H9 (cell line): ENCODE measurements at regions not wholly inside any gene's neighbourhood (a gene's known extent, or its start where the extent isn't known, plus 50 kb on each side); places are given as distances from the start of the nearest gene placed in this dataset.

Source experiments
- DNase-seq: peaks from one replicate; pipeline ENCODE4 v3.0.0-alpha.2; 2017
- H2AFZ ChIP-seq: one replicate; pipeline ENCODE4 v1.6.1; 2013; ENCODE audit warnings: mild to moderate bottlenecking, low read length, control low read depth, moderate library complexity
- H2AK5ac ChIP-seq: 2 replicates; pipeline ENCODE4 v1.6.1; 2013; ENCODE audit warnings: low read length, control low read depth, mixed read lengths; ENCODE audit not compliant: insufficient read length
- H2BK120ac ChIP-seq: one replicate; pipeline ENCODE4 v1.6.1; 2013; ENCODE audit warnings: low read depth, mild to moderate bottlenecking, low read length, control low read depth, inconsistent platforms; ENCODE audit not compliant: poor library complexity, severe bottlenecking
- H2BK12ac ChIP-seq: 2 replicates; pipeline ENCODE4 v1.6.1; 2013; ENCODE audit warnings: low read length, control low read depth, mixed read lengths, low read depth; ENCODE audit not compliant: insufficient read length
- H2BK15ac ChIP-seq: 2 replicates; pipeline ENCODE4 v1.6.1; 2013; ENCODE audit warnings: low read depth, low read length, control low read depth
- H2BK20ac ChIP-seq: one replicate; pipeline ENCODE4 v1.6.1; 2013; ENCODE audit warnings: low read depth, mild to moderate bottlenecking, low read length, control low read depth, inconsistent platforms; ENCODE audit not compliant: poor library complexity, severe bottlenecking
- H2BK5ac ChIP-seq: 2 replicates; pipeline ENCODE4 v1.6.1; 2013; ENCODE audit warnings: low read length, control low read depth, mixed read lengths; ENCODE audit not compliant: insufficient read length
- H3K14ac ChIP-seq: 2 replicates; pipeline ENCODE4 v1.6.1; 2013; ENCODE audit warnings: low read length, control low read depth; ENCODE audit not compliant: insufficient read depth
- H3K18ac ChIP-seq: 2 replicates; pipeline ENCODE4 v1.6.1; 2013; ENCODE audit warnings: low read depth, mild to moderate bottlenecking, mixed read lengths, low read length, control low read depth; ENCODE audit not compliant: insufficient read length
- H3K23ac ChIP-seq: 2 replicates; pipeline ENCODE4 v1.6.1; 2013; ENCODE audit warnings: low read length, control low read depth, mixed read lengths, low read depth; ENCODE audit not compliant: insufficient read length
- H3K23me2 ChIP-seq: 2 replicates; pipeline ENCODE4 v1.6.1; 2013; ENCODE audit warnings: low read depth, mild to moderate bottlenecking, mixed read lengths, low read length, control low read depth; ENCODE audit not compliant: insufficient read length, poor library complexity, severe bottlenecking
- H3K27ac ChIP-seq: 2 replicates; pipeline ENCODE4 v1.5.1; 2013; ENCODE audit warnings: low read length, control low read depth, mixed read lengths, low read depth; ENCODE audit not compliant: insufficient read length
- H3K27me3 ChIP-seq: 2 replicates; pipeline ENCODE4 v1.6.1; 2013; ENCODE audit warnings: low read length, control low read depth, inconsistent platforms; ENCODE audit not compliant: insufficient read depth
- H3K4ac ChIP-seq: 2 replicates; pipeline ENCODE4 v1.6.1; 2013; ENCODE audit warnings: low read depth, mild to moderate bottlenecking, control low read depth, inconsistent platforms, low read length, moderate library complexity
- H3K4me1 ChIP-seq: 2 replicates; pipeline ENCODE4 v1.6.1; 2013; ENCODE audit warnings: low read length, control low read depth, inconsistent platforms; ENCODE audit not compliant: insufficient read depth
- H3K4me2 ChIP-seq: 2 replicates; pipeline ENCODE4 v1.6.1; 2013; ENCODE audit warnings: low read length, control low read depth, mixed read lengths; ENCODE audit not compliant: insufficient read length, insufficient read depth
- H3K56ac ChIP-seq: 2 replicates; pipeline ENCODE4 v1.6.1; 2013; ENCODE audit warnings: low read depth, mild to moderate bottlenecking, mixed read lengths, low read length, control low read depth; ENCODE audit not compliant: insufficient read length
- H3K79me1 ChIP-seq: 2 replicates; pipeline ENCODE4 v1.6.1; 2013; ENCODE audit warnings: low read depth, mild to moderate bottlenecking, moderate library complexity, low read length, control low read depth, inconsistent platforms; ENCODE audit not compliant: insufficient read depth, poor library complexity, severe bottlenecking
- H3K79me2 ChIP-seq: 2 replicates; pipeline ENCODE4 v1.6.1; 2013; ENCODE audit warnings: low read length, control low read depth, inconsistent platforms; ENCODE audit not compliant: insufficient read depth
- H3K9ac ChIP-seq: 2 replicates; pipeline ENCODE4 v1.6.1; 2013; ENCODE audit warnings: low read length, control low read depth, mixed read lengths; ENCODE audit not compliant: insufficient read length; ENCODE audit errors: extremely low read depth
- H3K9me3 ChIP-seq: one replicate; pipeline ENCODE4 v1.6.1; 2013; ENCODE audit warnings: low read depth, low read length, inconsistent platforms; ENCODE audit not compliant: control insufficient read depth
- H3T11ph ChIP-seq: one replicate; pipeline ENCODE4 v1.6.1; 2013; ENCODE audit warnings: mild to moderate bottlenecking, low read length, control low read depth, inconsistent platforms
- H4K20me1 ChIP-seq: one replicate; pipeline ENCODE4 v1.6.1; 2013; ENCODE audit not compliant: control insufficient read depth, insufficient read length, insufficient read depth
- H4K5ac ChIP-seq: 2 replicates; pipeline ENCODE4 v1.6.1; 2013; ENCODE audit warnings: low read depth, mild to moderate bottlenecking, mixed read lengths, low read length, control low read depth; ENCODE audit not compliant: insufficient read length
- H4K8ac ChIP-seq: replicated peaks from 2 replicates; pipeline ENCODE4 v1.6.1; 2013; ENCODE audit warnings: low read length, control low read depth, mixed read lengths, low read depth; ENCODE audit not compliant: insufficient read length
- H4K91ac ChIP-seq: 2 replicates; pipeline ENCODE4 v1.6.1; 2013; ENCODE audit warnings: low read depth, mild to moderate bottlenecking, moderate library complexity, mixed read lengths, low read length, control low read depth; ENCODE audit not compliant: insufficient read length
- H3K27ac Mint-ChIP-seq, 3 experiments: 2 replicates in 2 of 3; 3 replicates in 1 of 3; pipeline ENCODE4 v1.8.0; 2020 to 2021; ENCODE audit warnings: mixed read lengths in 3 of 3, mild to moderate bottlenecking in 1 of 3, moderate library complexity in 1 of 3
- H3K27me3 Mint-ChIP-seq: 2 replicates; pipeline ENCODE4 v1.8.0; 2021; ENCODE audit warnings: low read depth, mild to moderate bottlenecking, moderate library complexity, mixed read lengths
- H3K36me3 Mint-ChIP-seq, 3 experiments: 2 replicates in 2 of 3; 3 replicates in 1 of 3; pipeline ENCODE4 v1.8.0; 2020 to 2021; ENCODE audit warnings: low read depth in 3 of 3, mixed read lengths in 3 of 3; ENCODE audit not compliant: insufficient read depth in 1 of 3
- H3K4me1 Mint-ChIP-seq, 2 experiments: 2 replicates each; pipeline ENCODE4 v1.8.0; 2020; ENCODE audit warnings: mixed read lengths in 2 of 2
- H3K4me3 Mint-ChIP-seq, 2 experiments: 2 replicates in 1 of 2; 3 replicates in 1 of 2; pipeline ENCODE4 v1.8.0; 2020 to 2021; ENCODE audit warnings: mild to moderate bottlenecking in 2 of 2, mixed read lengths in 2 of 2, moderate library complexity in 1 of 2
- H3K9me3 Mint-ChIP-seq, 2 experiments: 2 replicates in 1 of 2; 3 replicates in 1 of 2; pipeline ENCODE4 v1.8.0; 2020; ENCODE audit warnings: mild to moderate bottlenecking in 2 of 2, mixed read lengths in 2 of 2, moderate library complexity in 1 of 2
- CTCF ChIP-seq: fragments of 200-600 bp; sonication (generic); conservative IDR thresholded peaks from 3 replicates; pipeline ENCODE4 v1.8.0; 2021; ENCODE audit warnings: antibody characterized with exemption, mild to moderate bottlenecking
- WGBS: extraction: QIAGEN DNeasy Blood & Tissue Kit; methylation state at CpG from one replicate; pipeline ENCODE4 v1.1.7; 2013; ENCODE audit warnings: missing lambda C conversion rate, low lambda C conversion rate, mixed read lengths; ENCODE audit not compliant: insufficient read length; ENCODE audit errors: extremely low coverage; 5-methylcytosine and 5-hydroxymethylcytosine counted together

- Histone ChIP-seq H2BK20ac (no peak overlapping the region), H3K18ac (no peak overlapping the region), H4K8ac (no peak overlapping the region), H3K56ac (no peak overlapping the region), H2AK5ac (no peak overlapping the region), H3K79me2 (no peaks in the 10 kb centered on the region), H3K4me2 (no peak overlapping the region), H4K91ac (no peak overlapping the region), H3K4ac (no peak overlapping the region), H2BK120ac (no peak overlapping the region), H2BK5ac (no peak overlapping the region), H2BK15ac (no peak overlapping the region), H3K14ac (no peak overlapping the region), H3K9me3 (no peaks in the 10 kb centered on the region), H3K4me1 (no peaks in the 10 kb centered on the region), H3K23me2 (no peaks in the 10 kb centered on the region), H4K20me1 (no peaks in the 10 kb centered on the region), H3K27me3 (no peaks in the 10 kb centered on the region), H3T11ph (no peak overlapping the region), H4K5ac (no peak overlapping the region), H3K79me1 (no peaks in the 10 kb centered on the region), H3K9ac (no peak overlapping the region), H3K23ac (no peak overlapping the region), H2BK12ac (no peak overlapping the region), H3K27ac (no peak overlapping the region), H2AFZ (no peak overlapping the region)
- H3K27ac Mint-ChIP-seq, result no peak overlapping the region
- H3K27me3 Mint-ChIP-seq, result no peaks in the 10 kb centered on the region
- TF ChIP-seq CTCF, result no peak
- H3K9me3 Mint-ChIP-seq, result no peaks in the 10 kb centered on the region; a peak in 1 of 5 replicates
- no peak for DNase-seq
- 0 out of 7 replicates have a peak, but pooled peaks cover 0 to 4% (median 0%) of the 10 kb centered on the region in 3 experiments for H3K36me3 Mint-ChIP-seq
- no peak overlapping the region for H3K4me3 Mint-ChIP-seq
- H3K4me1 Mint-ChIP-seq, result peaks cover 0 to 4% of the 10 kb centered on the region in 2 experiments; a peak in 1 of 4 replicates
- WGBS, result 100% methylated on average over 1 of the region's 2 CpGs
Observed at GRCh38 chr3:81105206-81105605, 656.2 kb downstream of the GBE1 start.
